HL-60 (cell line): ENCODE measurements at regions not wholly inside any gene's neighbourhood (a gene's known extent, or its start where the extent isn't known, plus 50 kb on each side); places are given as distances from the start of the nearest gene placed in this dataset.

ENCODE experiments used
- POLR2AphosphoS5 ChIP-seq: IDR thresholded peaks from 2 replicates; pipeline ENCODE4 v1.6.1; 2012; ENCODE audit warnings: low read depth
- TF ChIP-seq, protein P1 (sequence below): IDR thresholded peaks from one replicate; pipeline ENCODE4 v1.5.1; 2011; ENCODE audit warnings: low read length, control low read depth, inconsistent platforms; ENCODE audit not compliant: insufficient read depth
- TF ChIP-seq, protein P2 (sequence below): IDR thresholded peaks from 2 replicates; pipeline ENCODE4 v1.6.1; 2012; ENCODE audit warnings: low read depth; ENCODE audit not compliant: insufficient replicate concordance

DNA sequence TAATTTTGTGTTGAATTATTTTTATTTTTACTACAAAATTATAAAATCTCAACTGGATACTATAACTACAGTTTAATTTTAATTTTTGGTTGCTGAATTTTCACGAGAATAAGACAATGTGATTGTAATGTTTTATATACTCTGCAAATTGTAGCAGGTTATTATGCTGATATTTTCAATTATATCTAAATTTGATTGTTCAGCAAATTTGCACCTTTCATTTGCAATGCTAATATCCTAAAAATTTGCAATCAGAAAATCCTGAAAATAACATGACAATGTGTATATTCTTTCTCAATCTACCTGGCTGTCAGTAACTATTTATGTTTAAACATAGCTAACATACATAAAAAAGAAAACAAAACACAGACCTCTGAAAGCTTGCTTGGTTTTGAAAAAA, 932.2 kb upstream of the LRFN5 start:
- TF ChIP-seq, protein P1, sequence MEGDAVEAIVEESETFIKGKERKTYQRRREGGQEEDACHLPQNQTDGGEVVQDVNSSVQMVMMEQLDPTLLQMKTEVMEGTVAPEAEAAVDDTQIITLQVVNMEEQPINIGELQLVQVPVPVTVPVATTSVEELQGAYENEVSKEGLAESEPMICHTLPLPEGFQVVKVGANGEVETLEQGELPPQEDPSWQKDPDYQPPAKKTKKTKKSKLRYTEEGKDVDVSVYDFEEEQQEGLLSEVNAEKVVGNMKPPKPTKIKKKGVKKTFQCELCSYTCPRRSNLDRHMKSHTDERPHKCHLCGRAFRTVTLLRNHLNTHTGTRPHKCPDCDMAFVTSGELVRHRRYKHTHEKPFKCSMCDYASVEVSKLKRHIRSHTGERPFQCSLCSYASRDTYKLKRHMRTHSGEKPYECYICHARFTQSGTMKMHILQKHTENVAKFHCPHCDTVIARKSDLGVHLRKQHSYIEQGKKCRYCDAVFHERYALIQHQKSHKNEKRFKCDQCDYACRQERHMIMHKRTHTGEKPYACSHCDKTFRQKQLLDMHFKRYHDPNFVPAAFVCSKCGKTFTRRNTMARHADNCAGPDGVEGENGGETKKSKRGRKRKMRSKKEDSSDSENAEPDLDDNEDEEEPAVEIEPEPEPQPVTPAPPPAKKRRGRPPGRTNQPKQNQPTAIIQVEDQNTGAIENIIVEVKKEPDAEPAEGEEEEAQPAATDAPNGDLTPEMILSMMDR: no peak
- TF ChIP-seq, protein P2, sequence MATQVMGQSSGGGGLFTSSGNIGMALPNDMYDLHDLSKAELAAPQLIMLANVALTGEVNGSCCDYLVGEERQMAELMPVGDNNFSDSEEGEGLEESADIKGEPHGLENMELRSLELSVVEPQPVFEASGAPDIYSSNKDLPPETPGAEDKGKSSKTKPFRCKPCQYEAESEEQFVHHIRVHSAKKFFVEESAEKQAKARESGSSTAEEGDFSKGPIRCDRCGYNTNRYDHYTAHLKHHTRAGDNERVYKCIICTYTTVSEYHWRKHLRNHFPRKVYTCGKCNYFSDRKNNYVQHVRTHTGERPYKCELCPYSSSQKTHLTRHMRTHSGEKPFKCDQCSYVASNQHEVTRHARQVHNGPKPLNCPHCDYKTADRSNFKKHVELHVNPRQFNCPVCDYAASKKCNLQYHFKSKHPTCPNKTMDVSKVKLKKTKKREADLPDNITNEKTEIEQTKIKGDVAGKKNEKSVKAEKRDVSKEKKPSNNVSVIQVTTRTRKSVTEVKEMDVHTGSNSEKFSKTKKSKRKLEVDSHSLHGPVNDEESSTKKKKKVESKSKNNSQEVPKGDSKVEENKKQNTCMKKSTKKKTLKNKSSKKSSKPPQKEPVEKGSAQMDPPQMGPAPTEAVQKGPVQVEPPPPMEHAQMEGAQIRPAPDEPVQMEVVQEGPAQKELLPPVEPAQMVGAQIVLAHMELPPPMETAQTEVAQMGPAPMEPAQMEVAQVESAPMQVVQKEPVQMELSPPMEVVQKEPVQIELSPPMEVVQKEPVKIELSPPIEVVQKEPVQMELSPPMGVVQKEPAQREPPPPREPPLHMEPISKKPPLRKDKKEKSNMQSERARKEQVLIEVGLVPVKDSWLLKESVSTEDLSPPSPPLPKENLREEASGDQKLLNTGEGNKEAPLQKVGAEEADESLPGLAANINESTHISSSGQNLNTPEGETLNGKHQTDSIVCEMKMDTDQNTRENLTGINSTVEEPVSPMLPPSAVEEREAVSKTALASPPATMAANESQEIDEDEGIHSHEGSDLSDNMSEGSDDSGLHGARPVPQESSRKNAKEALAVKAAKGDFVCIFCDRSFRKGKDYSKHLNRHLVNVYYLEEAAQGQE: no peak
- no peak for TF ChIP-seq POLR2AphosphoS5
